H9 (cell line): ENCODE measurements at regions not wholly inside any gene's neighbourhood (a gene's known extent, or its start where the extent isn't known, plus 50 kb on each side); places are given as distances from the start of the nearest gene placed in this dataset.

Experiments
- DNase-seq: peaks from one replicate; pipeline ENCODE4 v3.0.0-alpha.2; 2017
- H2AFZ ChIP-seq: one replicate; pipeline ENCODE4 v1.6.1; 2013; ENCODE audit warnings: mild to moderate bottlenecking, low read length, control low read depth, moderate library complexity
- H2AK5ac ChIP-seq: 2 replicates; pipeline ENCODE4 v1.6.1; 2013; ENCODE audit warnings: low read length, control low read depth, mixed read lengths; ENCODE audit not compliant: insufficient read length
- H2BK120ac ChIP-seq: one replicate; pipeline ENCODE4 v1.6.1; 2013; ENCODE audit warnings: low read depth, mild to moderate bottlenecking, low read length, control low read depth, inconsistent platforms; ENCODE audit not compliant: poor library complexity, severe bottlenecking
- H2BK12ac ChIP-seq: 2 replicates; pipeline ENCODE4 v1.6.1; 2013; ENCODE audit warnings: low read length, control low read depth, mixed read lengths, low read depth; ENCODE audit not compliant: insufficient read length
- H2BK15ac ChIP-seq: 2 replicates; pipeline ENCODE4 v1.6.1; 2013; ENCODE audit warnings: low read depth, low read length, control low read depth
- H2BK20ac ChIP-seq: one replicate; pipeline ENCODE4 v1.6.1; 2013; ENCODE audit warnings: low read depth, mild to moderate bottlenecking, low read length, control low read depth, inconsistent platforms; ENCODE audit not compliant: poor library complexity, severe bottlenecking
- H2BK5ac ChIP-seq: 2 replicates; pipeline ENCODE4 v1.6.1; 2013; ENCODE audit warnings: low read length, control low read depth, mixed read lengths; ENCODE audit not compliant: insufficient read length
- H3K14ac ChIP-seq: 2 replicates; pipeline ENCODE4 v1.6.1; 2013; ENCODE audit warnings: low read length, control low read depth; ENCODE audit not compliant: insufficient read depth
- H3K18ac ChIP-seq: 2 replicates; pipeline ENCODE4 v1.6.1; 2013; ENCODE audit warnings: low read depth, mild to moderate bottlenecking, mixed read lengths, low read length, control low read depth; ENCODE audit not compliant: insufficient read length
- H3K23ac ChIP-seq: 2 replicates; pipeline ENCODE4 v1.6.1; 2013; ENCODE audit warnings: low read length, control low read depth, mixed read lengths, low read depth; ENCODE audit not compliant: insufficient read length
- H3K23me2 ChIP-seq: 2 replicates; pipeline ENCODE4 v1.6.1; 2013; ENCODE audit warnings: low read depth, mild to moderate bottlenecking, mixed read lengths, low read length, control low read depth; ENCODE audit not compliant: insufficient read length, poor library complexity, severe bottlenecking
- H3K27ac ChIP-seq: 2 replicates; pipeline ENCODE4 v1.5.1; 2013; ENCODE audit warnings: low read length, control low read depth, mixed read lengths, low read depth; ENCODE audit not compliant: insufficient read length
- H3K27me3 ChIP-seq: 2 replicates; pipeline ENCODE4 v1.6.1; 2013; ENCODE audit warnings: low read length, control low read depth, inconsistent platforms; ENCODE audit not compliant: insufficient read depth
- H3K4ac ChIP-seq: 2 replicates; pipeline ENCODE4 v1.6.1; 2013; ENCODE audit warnings: low read depth, mild to moderate bottlenecking, control low read depth, inconsistent platforms, low read length, moderate library complexity
- H3K4me1 ChIP-seq: 2 replicates; pipeline ENCODE4 v1.6.1; 2013; ENCODE audit warnings: low read length, control low read depth, inconsistent platforms; ENCODE audit not compliant: insufficient read depth
- H3K4me2 ChIP-seq: 2 replicates; pipeline ENCODE4 v1.6.1; 2013; ENCODE audit warnings: low read length, control low read depth, mixed read lengths; ENCODE audit not compliant: insufficient read length, insufficient read depth
- H3K56ac ChIP-seq: 2 replicates; pipeline ENCODE4 v1.6.1; 2013; ENCODE audit warnings: low read depth, mild to moderate bottlenecking, mixed read lengths, low read length, control low read depth; ENCODE audit not compliant: insufficient read length
- H3K79me1 ChIP-seq: 2 replicates; pipeline ENCODE4 v1.6.1; 2013; ENCODE audit warnings: low read depth, mild to moderate bottlenecking, moderate library complexity, low read length, control low read depth, inconsistent platforms; ENCODE audit not compliant: insufficient read depth, poor library complexity, severe bottlenecking
- H3K79me2 ChIP-seq: 2 replicates; pipeline ENCODE4 v1.6.1; 2013; ENCODE audit warnings: low read length, control low read depth, inconsistent platforms; ENCODE audit not compliant: insufficient read depth
- H3K9ac ChIP-seq: 2 replicates; pipeline ENCODE4 v1.6.1; 2013; ENCODE audit warnings: low read length, control low read depth, mixed read lengths; ENCODE audit not compliant: insufficient read length; ENCODE audit errors: extremely low read depth
- H3K9me3 ChIP-seq: one replicate; pipeline ENCODE4 v1.6.1; 2013; ENCODE audit warnings: low read depth, low read length, inconsistent platforms; ENCODE audit not compliant: control insufficient read depth
- H3T11ph ChIP-seq: one replicate; pipeline ENCODE4 v1.6.1; 2013; ENCODE audit warnings: mild to moderate bottlenecking, low read length, control low read depth, inconsistent platforms
- H4K20me1 ChIP-seq: one replicate; pipeline ENCODE4 v1.6.1; 2013; ENCODE audit not compliant: control insufficient read depth, insufficient read length, insufficient read depth
- H4K5ac ChIP-seq: 2 replicates; pipeline ENCODE4 v1.6.1; 2013; ENCODE audit warnings: low read depth, mild to moderate bottlenecking, mixed read lengths, low read length, control low read depth; ENCODE audit not compliant: insufficient read length
- H4K8ac ChIP-seq: replicated peaks from 2 replicates; pipeline ENCODE4 v1.6.1; 2013; ENCODE audit warnings: low read length, control low read depth, mixed read lengths, low read depth; ENCODE audit not compliant: insufficient read length
- H4K91ac ChIP-seq: 2 replicates; pipeline ENCODE4 v1.6.1; 2013; ENCODE audit warnings: low read depth, mild to moderate bottlenecking, moderate library complexity, mixed read lengths, low read length, control low read depth; ENCODE audit not compliant: insufficient read length
- H3K27ac Mint-ChIP-seq, 3 experiments: 2 replicates in 2 of 3; 3 replicates in 1 of 3; pipeline ENCODE4 v1.8.0; 2020 to 2021; ENCODE audit warnings: mixed read lengths in 3 of 3, mild to moderate bottlenecking in 1 of 3, moderate library complexity in 1 of 3
- H3K27me3 Mint-ChIP-seq: 2 replicates; pipeline ENCODE4 v1.8.0; 2021; ENCODE audit warnings: low read depth, mild to moderate bottlenecking, moderate library complexity, mixed read lengths
- H3K36me3 Mint-ChIP-seq, 3 experiments: 2 replicates in 2 of 3; 3 replicates in 1 of 3; pipeline ENCODE4 v1.8.0; 2020 to 2021; ENCODE audit warnings: low read depth in 3 of 3, mixed read lengths in 3 of 3; ENCODE audit not compliant: insufficient read depth in 1 of 3
- H3K4me1 Mint-ChIP-seq, 2 experiments: 2 replicates each; pipeline ENCODE4 v1.8.0; 2020; ENCODE audit warnings: mixed read lengths in 2 of 2
- H3K4me3 Mint-ChIP-seq, 2 experiments: 2 replicates in 1 of 2; 3 replicates in 1 of 2; pipeline ENCODE4 v1.8.0; 2020 to 2021; ENCODE audit warnings: mild to moderate bottlenecking in 2 of 2, mixed read lengths in 2 of 2, moderate library complexity in 1 of 2
- H3K9me3 Mint-ChIP-seq, 2 experiments: 2 replicates in 1 of 2; 3 replicates in 1 of 2; pipeline ENCODE4 v1.8.0; 2020; ENCODE audit warnings: mild to moderate bottlenecking in 2 of 2, mixed read lengths in 2 of 2, moderate library complexity in 1 of 2
- CTCF ChIP-seq: fragments of 200-600 bp; sonication (generic); conservative IDR thresholded peaks from 3 replicates; pipeline ENCODE4 v1.8.0; 2021; ENCODE audit warnings: antibody characterized with exemption, mild to moderate bottlenecking
- WGBS: extraction: QIAGEN DNeasy Blood & Tissue Kit; methylation state at CpG from one replicate; pipeline ENCODE4 v1.1.7; 2013; ENCODE audit warnings: missing lambda C conversion rate, low lambda C conversion rate, mixed read lengths; ENCODE audit not compliant: insufficient read length; ENCODE audit errors: extremely low coverage; 5-methylcytosine and 5-hydroxymethylcytosine counted together

- Mint-ChIP-seq H3K27me3 (no peaks in the 10 kb centered on the region), H3K9me3 (no peaks in the 10 kb centered on the region), H3K27ac (no peak overlapping the region), H3K36me3 (peaks cover 0 to 2% (median 0%) of the 10 kb centered on the region in 3 experiments; a peak in 3 of 7 replicates), H3K4me3 (no peak overlapping the region), H3K4me1 (peaks cover 24 to 26% of the 10 kb centered on the region in 2 experiments)
- Histone ChIP-seq H2BK5ac (no peak overlapping the region), H2BK120ac (no peak overlapping the region), H3K9ac (no peak overlapping the region), H4K8ac (no peak overlapping the region), H2BK15ac (no peak overlapping the region), H3K56ac (no peak overlapping the region), H3K4me2 (no peak overlapping the region), H3K4me1 (no peaks in the 10 kb centered on the region), H3K14ac (no peak overlapping the region), H3K23ac (no peak overlapping the region), H3K79me1 (no peaks in the 10 kb centered on the region), H2BK12ac (no peak overlapping the region), H4K20me1 (no peaks in the 10 kb centered on the region), H2AK5ac (no peak overlapping the region), H2BK20ac (no peak overlapping the region), H3K79me2 (no peaks in the 10 kb centered on the region), H3T11ph (no peak overlapping the region), H3K18ac (no peak overlapping the region), H3K4ac (no peak overlapping the region), H2AFZ (no peak overlapping the region), H3K9me3 (no peaks in the 10 kb centered on the region), H4K5ac (no peak overlapping the region), H3K27ac (no peak overlapping the region), H3K27me3 (no peaks in the 10 kb centered on the region), H3K23me2 (no peaks in the 10 kb centered on the region), H4K91ac (no peak overlapping the region)
- DNase-seq: no peak
- TF ChIP-seq CTCF: no peak
- no CpG with 5 or more reads among the region's 1 CpG for WGBS
Measured at GRCh38 chr2:41910126-41910525, 137.7 kb upstream of the PKDCC start.
